Stimulated activated CD8-positive, alpha-beta memory T cell treated with anti-CD3 and anti-CD28 coated beads, Interleukin-4, amount 100 ng/mL, for 48 hours (primary cell): ENCODE measurements at regions not wholly inside any gene's neighbourhood (a gene's known extent, or its start where the extent isn't known, plus 50 kb on each side); places are given as distances from the start of the nearest gene placed in this dataset.
"Not testable (repeated sequence)": the region's sequence is repeated elsewhere in the genome, so short reads cannot be mapped to it uniquely, and the experiment has no call there.

Experiments used
- DNase-seq: peaks from one replicate; pipeline ENCODE4 v3.0.0-alpha.2; 2020

DNA sequence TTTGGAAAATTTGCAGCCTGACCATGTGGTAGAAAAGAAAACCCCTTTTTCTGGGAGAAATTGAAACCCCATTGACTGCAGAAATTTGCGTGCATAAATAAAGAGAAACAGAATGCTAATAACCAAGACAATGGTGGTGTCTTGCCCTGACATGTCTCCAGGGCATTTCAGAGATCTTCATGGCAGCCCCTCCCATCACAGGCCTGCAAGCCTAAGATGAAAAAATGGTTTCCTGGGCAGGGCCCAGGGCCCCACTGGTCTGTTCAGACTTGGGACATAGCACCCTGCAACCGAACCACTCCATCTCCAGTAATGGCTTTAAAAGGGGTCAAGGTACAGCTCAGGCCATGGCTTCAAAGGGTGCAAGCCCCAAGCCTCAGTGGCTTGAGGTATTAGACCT, 71.6 kb upstream of the SGIP1 start:
- no peak for DNase-seq

DNA sequence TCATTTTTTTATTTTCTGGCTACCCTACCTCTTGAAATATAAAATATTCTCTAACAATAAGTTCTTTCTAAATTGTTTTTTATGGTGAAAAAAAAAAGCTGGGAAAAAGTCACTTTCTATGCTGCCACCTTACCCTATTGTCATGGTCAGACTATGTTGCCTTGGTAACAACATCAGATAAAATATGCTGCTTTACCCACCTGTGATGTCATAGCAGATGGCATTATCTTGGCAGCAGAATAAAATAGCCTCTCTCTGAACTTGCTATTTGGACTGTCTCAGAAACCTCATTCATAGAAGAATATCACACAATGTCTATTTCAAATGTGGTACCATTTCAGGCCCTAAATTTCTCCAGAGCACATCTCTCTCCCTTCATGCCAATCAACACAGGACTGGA, 69.6 kb upstream of the SGIP1 start:
- DNase-seq, result no peak

DNA sequence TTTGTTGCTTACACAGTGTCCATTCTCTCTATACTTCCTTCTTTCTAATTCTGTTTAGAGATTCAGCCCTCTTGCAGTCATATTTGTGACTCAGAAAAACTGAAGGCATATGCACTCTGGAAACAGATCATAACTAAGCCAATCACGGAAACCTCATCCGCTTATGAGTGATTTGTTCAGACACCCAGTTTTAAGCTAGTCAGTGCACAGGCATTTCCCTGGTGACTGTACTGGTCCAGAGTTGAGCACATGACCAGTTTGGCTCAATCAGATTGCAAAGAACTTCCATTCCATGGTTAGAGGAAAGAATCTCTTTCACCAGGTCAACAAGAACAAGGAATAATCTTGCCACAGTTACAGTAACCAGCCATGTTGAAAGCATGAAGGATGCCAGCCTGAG, 69.2 kb upstream of the SGIP1 start:
- DNase-seq, result no peak

DNA sequence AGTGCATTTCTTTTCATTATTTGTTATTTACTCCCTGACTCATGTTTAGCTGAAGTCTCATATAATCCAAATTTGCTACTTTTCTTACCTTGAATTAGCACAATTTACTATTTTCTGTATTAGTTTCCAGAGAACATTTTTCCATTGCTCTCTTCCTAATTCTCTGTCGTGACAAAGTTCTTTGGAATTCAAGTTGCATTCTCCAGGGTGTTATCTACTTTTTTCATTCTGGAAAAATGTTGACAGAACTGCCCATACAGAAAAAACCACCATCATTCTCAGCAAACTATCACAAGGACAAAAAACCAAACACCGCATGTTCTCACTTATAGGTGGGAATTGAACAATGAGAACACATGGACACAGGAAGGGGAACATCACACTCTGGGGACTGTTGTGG, 67.3 kb upstream of the SGIP1 start:
- DNase-seq, result not testable (repeated sequence)

DNA sequence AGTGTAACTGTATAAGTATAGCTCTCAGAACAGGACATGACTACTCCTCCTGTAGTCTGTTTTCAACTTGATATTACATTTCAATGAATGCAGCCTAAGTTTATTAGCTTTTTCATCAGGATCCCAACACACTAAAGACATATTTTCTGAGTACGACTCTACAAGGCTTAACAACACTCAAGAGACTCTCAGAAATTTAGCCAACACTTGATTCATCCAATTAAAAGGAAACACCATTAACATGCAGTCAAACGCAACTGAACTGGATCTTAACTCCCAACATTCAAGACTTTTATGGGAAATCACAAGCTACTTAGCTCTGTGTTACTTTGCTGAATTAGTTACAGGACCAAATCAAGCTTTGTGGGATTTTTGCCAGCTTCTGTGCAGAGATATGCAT, 65.2 kb upstream of the SGIP1 start:
- DNase-seq, result no peak

DNA sequence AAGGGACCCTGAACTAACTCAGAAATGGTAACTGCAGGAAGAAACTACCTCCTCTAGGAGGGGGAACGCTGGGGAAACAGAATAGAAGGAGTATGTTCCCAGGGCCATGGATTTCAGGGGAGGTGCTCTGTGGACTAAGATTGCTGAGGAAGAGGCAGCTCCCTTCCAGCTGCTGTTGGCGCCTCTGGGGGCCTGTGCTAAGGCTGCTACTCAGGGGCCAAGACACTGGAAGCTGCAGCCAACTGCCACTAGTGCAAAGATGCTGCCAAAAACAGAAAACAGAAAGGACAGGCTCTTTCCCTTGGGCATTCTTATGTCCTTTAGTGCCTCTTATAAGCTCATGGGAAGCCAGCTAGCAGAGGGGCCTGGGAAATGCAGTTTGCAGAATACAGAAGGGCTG, 58.0 kb upstream of the SGIP1 start:
- DNase-seq, result no peak

DNA sequence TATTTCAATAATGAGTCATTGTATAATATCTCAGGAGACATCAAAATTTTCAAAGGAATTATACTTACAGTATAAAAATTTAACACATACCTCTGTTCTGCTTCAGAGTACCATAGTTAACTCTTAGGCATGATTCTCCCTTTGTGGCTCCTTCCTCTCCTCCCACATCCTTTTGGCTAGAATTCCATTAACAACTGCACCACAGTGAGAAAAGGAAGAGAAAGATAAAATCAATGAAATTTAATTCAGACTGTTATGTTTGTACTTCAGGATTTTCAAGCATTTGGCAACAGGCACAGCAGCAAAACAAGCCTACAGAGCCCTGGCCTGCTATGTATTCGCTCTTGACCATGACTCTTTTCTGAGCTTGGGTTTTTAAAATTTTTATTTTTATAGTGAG, 57.2 kb upstream of the SGIP1 start:
- no peak for DNase-seq

DNA sequence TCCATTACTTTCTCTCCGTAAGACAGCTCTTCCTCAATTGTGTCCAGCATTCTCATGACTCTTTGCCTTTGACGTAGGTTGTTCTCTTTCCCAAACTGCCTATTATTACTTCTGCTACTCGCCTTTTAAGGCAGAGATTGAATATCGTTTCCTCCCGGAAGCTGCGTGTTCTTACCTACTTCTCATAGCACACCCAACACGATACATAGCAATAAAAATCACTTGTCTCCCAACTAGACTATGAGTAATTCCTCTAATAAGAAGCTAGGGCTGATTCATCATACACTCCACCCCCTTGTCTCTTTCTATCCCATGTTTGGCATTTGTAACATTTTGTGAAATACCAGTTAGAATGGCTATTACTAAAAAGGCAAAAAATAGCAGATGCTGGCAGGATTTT, 55.8 kb upstream of the SGIP1 start:
- no peak for DNase-seq

DNA sequence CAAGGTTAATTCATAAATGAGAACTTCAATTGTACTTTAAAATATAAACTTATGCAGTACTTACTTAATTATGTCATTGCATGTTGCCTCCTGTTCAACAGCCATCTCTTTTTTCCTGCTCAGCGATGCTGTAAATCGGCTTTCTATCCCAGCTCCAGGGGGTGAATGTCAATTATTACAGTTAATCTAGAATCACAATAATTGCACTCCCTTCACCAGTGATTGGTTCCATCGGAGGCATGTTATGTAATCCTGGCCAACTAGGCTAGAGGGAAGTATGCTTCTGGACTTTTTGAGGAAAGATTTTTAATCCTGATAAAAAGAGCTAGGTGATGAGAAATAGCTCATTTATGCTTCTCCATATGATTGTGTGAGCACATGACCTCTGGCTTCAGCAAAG, 53.8 kb upstream of the SGIP1 start:
- DNase-seq, result no peak

DNA sequence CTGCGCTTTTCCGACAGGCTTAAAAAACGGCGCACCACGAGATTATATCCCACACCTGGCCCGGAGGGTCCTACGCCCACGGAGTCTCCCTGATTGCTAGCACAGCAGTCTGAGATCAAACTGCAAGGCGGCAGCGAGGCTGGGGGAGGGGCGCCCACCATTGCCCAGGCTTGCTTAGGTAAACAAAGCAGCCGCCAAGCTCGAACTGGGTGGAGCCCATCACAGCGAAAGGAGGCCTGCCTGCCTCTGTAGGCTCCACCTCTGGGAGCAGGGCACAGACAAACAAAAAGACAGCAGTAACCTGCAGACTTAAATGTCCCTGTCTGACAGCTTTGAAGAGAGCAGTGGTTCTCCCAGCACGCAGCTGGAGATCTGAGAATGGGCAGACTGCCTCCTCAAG, 52.7 kb upstream of the SGIP1 start:
- not testable (repeated sequence) for DNase-seq
